Activated T-helper 2 cell treated with anti-CD3 and anti-CD28 coated beads, Interferon-gamma antibody, Interleukin-2, Interleukin-4, amounts not matched to agents 10 μg/mL and 5 μg/mL and 100 μg/mL, durations not matched to agents 14 hours and 24 hours and 36 hours (primary cell): ENCODE measurements at regions not wholly inside any gene's neighbourhood (a gene's known extent, or its start where the extent isn't known, plus 50 kb on each side); places are given as distances from the start of the nearest gene placed in this dataset.
"Not testable (repeated sequence)": the region's sequence is repeated elsewhere in the genome, so short reads cannot be mapped to it uniquely, and the experiment has no call there.

Experiments used
- DNase-seq: peaks from one replicate; pipeline ENCODE4 v3.0.0; 2021; ENCODE audit warnings: low spot score
- H3K27ac Mint-ChIP-seq: one replicate; pipeline ENCODE4 v1.8.0; 2021; ENCODE audit warnings: mixed read lengths
- H3K27me3 Mint-ChIP-seq: one replicate; pipeline ENCODE4 v1.8.0; 2021; ENCODE audit warnings: low read depth, mixed read lengths
- H3K36me3 Mint-ChIP-seq: one replicate; pipeline ENCODE4 v1.8.0; 2021; ENCODE audit warnings: low read depth, mixed read lengths
- H3K4me1 Mint-ChIP-seq: one replicate; pipeline ENCODE4 v1.8.0; 2021; ENCODE audit warnings: low read depth, mixed read lengths
- H3K4me3 Mint-ChIP-seq: one replicate; pipeline ENCODE4 v1.8.0; 2021; ENCODE audit warnings: low read depth, mild to moderate bottlenecking, moderate library complexity, mixed read lengths
- H3K9me3 Mint-ChIP-seq: one replicate; pipeline ENCODE4 v1.8.0; 2021; ENCODE audit warnings: mixed read lengths
- intact Hi-C: fragments of 100-400 bp; cut with micrococcal nuclease; formaldehyde crosslinking; loops from one replicate; pipeline ENCODE4 v1.15.1; 2023

DNA sequence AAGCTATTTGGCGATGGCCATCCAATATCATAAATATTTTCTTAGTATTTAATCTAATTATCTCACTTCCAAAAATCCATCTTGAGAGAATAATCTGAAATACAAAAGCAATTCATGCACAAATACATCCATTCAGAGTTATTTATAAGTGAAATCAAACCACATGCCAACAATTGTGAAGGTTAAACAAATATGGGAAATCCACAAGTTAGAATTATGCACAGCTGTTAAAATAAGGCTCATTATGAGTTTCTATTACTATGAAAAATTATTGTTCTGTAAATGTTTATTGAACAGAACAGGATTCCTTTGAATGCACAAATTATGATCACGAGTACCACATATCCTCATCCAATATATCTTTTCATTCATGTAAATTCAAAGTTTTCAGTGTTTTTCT lies 267.7 kb downstream of the PLOD2 start:
- Mint-ChIP-seq H3K27me3 (no peaks in the 10 kb centered on the region), H3K36me3 (no peaks in the 10 kb centered on the region), H3K4me1 (no peaks in the 10 kb centered on the region), H3K27ac (no peak overlapping the region), H3K4me3 (no peak overlapping the region), H3K9me3 (no peaks in the 10 kb centered on the region)
- intact Hi-C loops, result no loop called here
- no peak for DNase-seq

DNA sequence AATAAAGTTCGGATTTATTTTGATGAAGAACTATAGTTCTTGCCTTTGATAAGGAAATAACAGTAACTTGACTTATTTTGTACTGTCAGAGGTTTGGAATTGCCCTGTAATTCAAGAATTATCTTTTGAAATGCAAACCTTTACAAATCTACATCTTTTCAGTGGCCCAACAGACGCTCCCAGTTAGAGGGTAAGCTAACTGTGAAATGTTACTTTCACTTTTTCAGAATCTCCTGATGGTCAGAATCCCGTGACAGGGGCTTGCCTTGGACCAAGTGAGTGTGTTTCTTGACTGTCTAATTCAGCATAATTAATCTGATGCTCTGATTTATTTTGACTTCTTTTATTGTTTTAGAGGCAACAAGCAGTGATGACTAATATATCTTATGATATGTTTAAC lies 262.5 kb downstream of the PLOD2 start:
- H3K4me1 Mint-ChIP-seq, result no peaks in the 10 kb centered on the region

DNA sequence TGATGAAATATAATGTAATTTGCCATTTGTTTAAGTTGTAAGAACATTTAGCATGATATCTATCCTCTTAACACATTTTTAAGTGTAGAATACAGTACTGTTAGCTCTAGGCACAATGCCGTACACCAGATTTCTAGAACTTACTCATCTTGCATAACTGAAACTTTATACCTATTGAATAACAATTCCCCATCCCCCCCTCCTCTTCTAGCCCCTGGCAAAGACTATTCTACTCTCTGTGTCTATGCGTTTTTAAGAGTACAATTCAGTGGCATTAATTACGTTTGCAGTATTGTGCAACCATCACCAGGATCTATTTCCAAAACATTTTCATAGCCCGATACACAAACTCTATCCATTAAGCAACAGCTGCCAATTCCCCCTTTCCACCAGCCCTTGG lies 261.7 kb downstream of the PLOD2 start:
- Mint-ChIP-seq H3K9me3 (no peaks in the 10 kb centered on the region), H3K27ac (no peak overlapping the region), H3K36me3 (no peaks in the 10 kb centered on the region), H3K4me3 (no peak overlapping the region), H3K27me3 (no peaks in the 10 kb centered on the region), H3K4me1 (no peaks in the 10 kb centered on the region)
- intact Hi-C loops, result no loop called here
- DNase-seq, result no peak

More for the DNA sequence above, 262.5 kb downstream of the PLOD2 start:
- H3K27me3 Mint-ChIP-seq, result no peaks in the 10 kb centered on the region
- no peaks in the 10 kb centered on the region for H3K36me3 Mint-ChIP-seq
- intact Hi-C loops, result no loop called here
- H3K4me3 Mint-ChIP-seq, result no peak overlapping the region
- no peaks in the 10 kb centered on the region for H3K9me3 Mint-ChIP-seq
- no peak for DNase-seq
- H3K27ac Mint-ChIP-seq, result no peak overlapping the region

DNA sequence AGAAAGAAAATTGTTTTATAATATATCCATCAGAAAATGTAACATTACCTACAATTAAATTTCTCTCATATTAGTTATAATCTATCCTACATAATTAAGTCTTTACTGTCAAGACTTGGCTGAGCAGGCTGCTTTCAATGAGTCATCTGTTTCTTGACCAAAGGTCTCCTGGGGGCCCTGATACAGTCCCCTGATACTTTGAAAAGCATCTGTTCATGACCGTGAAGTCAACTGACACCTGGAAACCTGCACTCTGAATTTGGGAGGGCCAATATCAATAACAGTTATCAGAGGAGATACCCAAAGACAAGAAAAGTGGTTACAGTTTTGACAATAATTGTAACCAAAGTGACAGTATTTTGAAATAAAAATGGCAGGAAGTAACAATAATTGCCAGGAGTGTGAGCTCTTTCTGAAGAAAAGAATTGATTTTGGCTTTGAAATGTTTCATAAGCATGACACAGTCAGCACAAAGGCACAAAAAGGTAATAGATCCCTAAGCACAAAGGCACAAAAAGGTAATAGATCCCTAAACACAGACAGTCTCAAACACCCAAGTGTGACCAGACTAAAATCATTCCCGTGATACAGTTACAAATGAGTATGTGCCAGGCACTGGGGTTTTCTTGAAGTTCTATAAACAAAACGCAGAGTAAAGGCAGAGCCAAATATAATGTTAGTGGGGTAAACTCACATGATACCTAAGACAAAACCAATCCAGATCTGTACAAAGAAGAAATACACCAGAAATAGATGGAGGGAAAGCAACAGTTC lies 260.7 kb downstream of the PLOD2 start:
- Mint-ChIP-seq H3K9me3 (no peaks in the 10 kb centered on the region), H3K36me3 (no peaks in the 10 kb centered on the region), H3K27ac (no peak overlapping the region), H3K4me1 (no peaks in the 10 kb centered on the region), H3K4me3 (no peak overlapping the region), H3K27me3 (no peaks in the 10 kb centered on the region)
- DNase-seq, result no peak
- intact Hi-C loops, result no loop called here

DNA sequence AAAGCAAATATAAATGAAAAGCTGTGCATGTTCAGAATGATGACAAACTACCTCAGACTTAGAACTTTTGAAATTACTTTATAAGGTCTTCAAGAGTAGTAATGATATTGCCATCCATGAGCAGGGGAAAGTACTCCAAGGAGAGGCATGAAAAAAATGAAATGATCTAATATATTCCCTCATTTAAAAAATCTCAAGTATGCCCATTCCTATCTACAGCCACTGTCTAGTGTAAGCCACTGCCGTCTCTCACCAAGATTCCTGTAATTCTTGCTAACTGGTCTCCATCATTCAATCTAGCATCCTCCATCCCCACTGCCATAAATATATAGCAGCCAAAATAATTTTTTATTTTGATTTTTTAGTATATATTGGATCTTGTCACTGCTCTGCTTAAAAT lies 258.8 kb downstream of the PLOD2 start:
- no peak overlapping the region for H3K4me3 Mint-ChIP-seq
- H3K36me3 Mint-ChIP-seq, result no peaks in the 10 kb centered on the region
- H3K9me3 Mint-ChIP-seq, result no peaks in the 10 kb centered on the region
- no peak overlapping the region for H3K27ac Mint-ChIP-seq
- no peaks in the 10 kb centered on the region for H3K27me3 Mint-ChIP-seq
- DNase-seq, result no peak
- intact Hi-C loops, result no loop called here
- H3K4me1 Mint-ChIP-seq, result no peaks in the 10 kb centered on the region

DNA sequence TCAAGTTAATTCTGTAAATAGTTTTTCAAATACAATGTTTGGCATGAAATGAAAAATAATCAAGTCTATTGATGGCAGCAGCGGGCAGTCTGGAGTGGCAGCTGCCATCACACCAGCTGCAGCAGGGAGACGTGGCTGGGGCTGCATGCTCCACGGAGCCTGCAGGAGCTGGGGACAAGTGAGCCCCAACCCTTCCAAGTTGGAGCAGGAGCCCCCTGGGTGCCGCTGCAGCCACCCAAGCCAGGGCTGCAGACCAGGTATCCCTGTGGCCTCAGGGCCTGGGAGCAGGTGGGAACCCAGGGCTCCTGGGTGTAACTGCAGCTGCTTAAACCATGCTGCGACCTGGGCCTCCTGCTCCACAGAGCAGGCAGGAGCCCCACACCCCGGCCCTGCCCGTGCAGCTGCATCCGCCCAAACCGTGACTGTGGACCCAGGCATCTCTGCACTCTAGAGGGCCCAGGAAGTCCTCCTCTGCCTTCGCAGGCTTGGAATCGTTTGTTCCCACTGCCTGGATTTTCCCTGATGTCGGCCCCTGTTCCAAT lies 257.4 kb downstream of the PLOD2 start:
- Mint-ChIP-seq H3K4me1 (no peaks in the 10 kb centered on the region), H3K4me3 (no peak overlapping the region)

DNA sequence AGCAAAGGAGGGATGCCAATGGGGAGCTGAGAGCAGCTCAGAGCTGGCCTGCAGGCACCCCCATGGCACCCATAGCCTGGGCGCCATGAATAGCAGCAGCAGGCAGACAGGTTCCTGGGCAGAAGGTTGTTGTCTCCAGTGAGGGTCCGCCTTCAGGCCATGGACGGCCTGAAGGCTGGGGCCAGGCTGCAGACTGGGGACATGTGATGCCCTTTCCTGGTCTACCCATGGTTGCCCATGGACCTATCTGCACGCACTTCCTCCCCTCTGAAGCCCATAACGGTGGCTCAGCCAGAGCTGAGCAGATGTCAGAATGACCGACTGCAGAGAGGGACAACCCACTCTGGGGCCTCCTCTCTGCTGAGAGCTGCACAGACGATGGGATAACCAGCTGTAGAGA lies 256.8 kb downstream of the PLOD2 start:
- intact Hi-C loops, result no loop called here
- Mint-ChIP-seq H3K4me3 (no peak overlapping the region), H3K4me1 (no peaks in the 10 kb centered on the region), H3K36me3 (no peaks in the 10 kb centered on the region), H3K9me3 (no peaks in the 10 kb centered on the region), H3K27ac (no peak overlapping the region), H3K27me3 (no peaks in the 10 kb centered on the region)
- no peak for DNase-seq

More for the DNA sequence above, 257.4 kb downstream of the PLOD2 start:
- no peak for DNase-seq
- intact Hi-C loops, result no loop called here
- no peaks in the 10 kb centered on the region for H3K36me3 Mint-ChIP-seq
- no peak overlapping the region for H3K27ac Mint-ChIP-seq
- H3K9me3 Mint-ChIP-seq, result no peaks in the 10 kb centered on the region
- no peaks in the 10 kb centered on the region for H3K27me3 Mint-ChIP-seq

DNA sequence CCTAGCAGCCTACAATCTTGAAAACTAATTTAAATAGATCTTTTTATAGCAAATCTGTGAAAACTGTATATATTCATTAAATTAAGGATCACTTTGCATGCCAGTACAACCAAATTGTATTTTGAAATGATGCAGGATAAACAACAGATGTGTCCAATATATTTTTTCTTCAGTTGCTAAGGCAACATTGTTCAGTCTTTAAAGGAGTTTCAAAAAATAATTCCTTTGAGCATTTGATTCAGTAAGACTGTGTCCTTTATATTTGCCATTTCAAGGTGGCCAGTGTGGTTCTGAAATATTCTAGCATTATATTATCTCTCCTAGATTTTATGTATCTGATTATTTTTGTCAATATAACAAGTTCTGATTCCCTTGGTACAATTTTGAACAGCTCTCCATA lies 254.7 kb downstream of the PLOD2 start:
- intact Hi-C loops, result no loop called here
- Mint-ChIP-seq H3K4me3 (no peak overlapping the region), H3K9me3 (no peaks in the 10 kb centered on the region), H3K27ac (no peak overlapping the region), H3K4me1 (no peaks in the 10 kb centered on the region), H3K36me3 (no peaks in the 10 kb centered on the region), H3K27me3 (no peaks in the 10 kb centered on the region)
- DNase-seq, result no peak

DNA sequence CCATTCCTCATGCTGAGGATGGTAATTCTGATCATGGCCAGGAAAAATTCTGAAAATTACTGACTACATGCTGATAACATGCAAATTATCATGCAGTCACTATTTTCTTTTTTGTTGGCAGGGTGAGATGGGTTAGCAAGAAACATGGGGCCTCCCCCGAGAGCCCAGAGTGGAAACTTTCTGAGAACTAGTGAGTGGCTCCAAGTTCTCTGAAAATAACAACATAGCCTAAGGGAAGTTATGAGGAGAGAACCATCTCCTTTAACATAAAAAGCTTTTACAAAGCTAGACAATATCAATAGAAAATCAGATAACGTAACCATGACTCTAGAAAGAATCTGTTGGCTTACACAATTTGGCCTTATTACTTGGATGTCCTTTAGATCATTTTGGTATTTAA lies 254.2 kb downstream of the PLOD2 start:
- Mint-ChIP-seq H3K27me3 (no peaks in the 10 kb centered on the region), H3K4me1 (no peaks in the 10 kb centered on the region), H3K4me3 (no peak overlapping the region), H3K27ac (no peak overlapping the region), H3K9me3 (no peaks in the 10 kb centered on the region), H3K36me3 (no peaks in the 10 kb centered on the region)
- no peak for DNase-seq
- intact Hi-C loops, result no loop called here

DNA sequence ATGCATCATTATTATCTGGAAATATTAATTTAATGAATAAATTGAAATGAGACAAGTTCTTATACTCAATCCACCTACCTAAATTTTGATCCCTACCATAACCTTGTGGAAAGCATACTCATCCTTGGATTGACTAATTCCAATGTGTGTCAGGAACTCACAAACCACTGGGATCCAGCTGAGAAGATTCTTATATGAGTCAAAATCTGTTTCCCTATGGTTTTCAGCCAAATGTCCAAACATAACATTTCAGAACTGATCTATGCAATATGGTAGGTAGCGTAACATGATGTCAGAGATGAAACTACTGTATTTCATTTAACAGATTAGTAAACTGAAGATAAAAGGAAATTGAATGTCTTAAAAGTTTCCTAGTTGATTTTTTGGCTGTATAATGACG lies 250.0 kb downstream of the PLOD2 start:
- no peaks in the 10 kb centered on the region for H3K4me1 Mint-ChIP-seq
- H3K4me3 Mint-ChIP-seq, result no peak overlapping the region
- no peak for DNase-seq
- no peaks in the 10 kb centered on the region for H3K36me3 Mint-ChIP-seq
- peaks cover 4% of the 10 kb centered on the region for H3K9me3 Mint-ChIP-seq
- no peaks in the 10 kb centered on the region for H3K27me3 Mint-ChIP-seq
- H3K27ac Mint-ChIP-seq, result no peak overlapping the region
- intact Hi-C loops, result no loop called here

DNA sequence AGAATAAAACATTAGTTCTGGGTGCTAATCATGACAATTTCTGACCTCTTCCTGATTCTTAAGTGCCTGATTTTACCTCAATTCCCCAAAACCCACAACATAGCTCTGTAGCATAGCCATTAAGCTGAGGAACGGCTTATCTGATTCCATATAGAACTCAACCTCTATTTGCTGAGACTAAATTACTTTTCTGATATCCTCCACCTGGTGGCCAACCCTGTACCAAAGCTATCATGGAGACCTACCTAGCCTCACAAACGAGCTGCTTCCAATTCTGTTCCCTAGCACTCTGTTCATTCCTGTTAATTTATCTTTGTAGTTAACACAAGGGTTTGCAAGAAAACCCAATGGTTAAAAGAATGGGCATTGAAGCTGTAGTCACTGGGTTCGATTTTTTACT lies 245.2 kb downstream of the PLOD2 start:
- H3K27ac Mint-ChIP-seq, result no peak overlapping the region
- H3K9me3 Mint-ChIP-seq, result peaks cover 14% of the 10 kb centered on the region
- H3K4me1 Mint-ChIP-seq, result no peaks in the 10 kb centered on the region
- no peak for DNase-seq
- intact Hi-C loops, result no loop called here
- H3K36me3 Mint-ChIP-seq, result no peaks in the 10 kb centered on the region
- H3K27me3 Mint-ChIP-seq, result no peaks in the 10 kb centered on the region
- no peak overlapping the region for H3K4me3 Mint-ChIP-seq

DNA sequence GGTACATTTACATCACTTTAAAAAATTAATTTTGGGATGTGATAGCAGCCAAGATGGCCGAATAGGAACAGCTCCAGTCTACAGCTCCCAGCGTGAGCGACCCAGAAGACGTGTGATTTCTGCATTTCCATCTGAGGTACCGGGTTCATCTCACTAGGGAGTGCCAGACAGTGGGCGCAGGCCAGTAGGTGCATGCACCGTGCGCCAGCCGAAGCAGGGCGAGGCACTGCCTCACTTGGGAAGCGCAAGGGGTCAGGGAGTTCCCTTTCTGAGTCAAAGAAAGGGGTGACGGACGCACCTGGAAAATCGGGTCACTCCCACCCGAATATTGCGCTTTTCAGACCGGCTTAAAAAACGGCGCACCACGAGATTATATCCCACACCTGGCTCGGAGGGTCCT lies 233.2 kb downstream of the PLOD2 start:
- H3K36me3 Mint-ChIP-seq, H3K4me3 Mint-ChIP-seq, intact Hi-C loops, H3K27me3 Mint-ChIP-seq, H3K4me1 Mint-ChIP-seq, H3K27ac Mint-ChIP-seq, DNase-seq: not testable (repeated sequence)
- H3K9me3 Mint-ChIP-seq, result peaks cover 13% of the 10 kb centered on the region

DNA sequence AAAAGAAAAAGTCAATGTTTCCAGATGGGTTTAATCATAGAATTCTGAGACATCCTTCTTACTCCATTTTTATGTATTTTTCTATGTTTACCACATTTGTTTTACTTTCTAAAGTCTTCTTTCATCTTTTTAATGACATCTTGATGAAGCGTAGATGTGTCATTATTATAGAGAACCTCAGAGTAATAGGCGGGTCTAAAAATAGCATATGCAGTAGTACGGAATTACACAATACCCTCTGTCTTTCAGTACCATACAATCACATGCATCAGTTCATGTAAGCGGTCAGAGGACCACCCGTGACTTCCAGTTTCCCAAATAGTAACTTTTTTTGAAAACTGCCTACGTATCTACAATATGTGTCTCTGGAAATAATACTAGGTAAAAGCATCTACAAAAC lies 224.0 kb downstream of the PLOD2 start:
- Mint-ChIP-seq H3K27ac (no peak overlapping the region), H3K36me3 (no peaks in the 10 kb centered on the region), H3K4me1 (no peaks in the 10 kb centered on the region), H3K4me3 (no peak overlapping the region), H3K9me3 (peaks cover 11% of the 10 kb centered on the region), H3K27me3 (no peaks in the 10 kb centered on the region)
- DNase-seq, result no peak
- intact Hi-C loops, result no loop called here

DNA sequence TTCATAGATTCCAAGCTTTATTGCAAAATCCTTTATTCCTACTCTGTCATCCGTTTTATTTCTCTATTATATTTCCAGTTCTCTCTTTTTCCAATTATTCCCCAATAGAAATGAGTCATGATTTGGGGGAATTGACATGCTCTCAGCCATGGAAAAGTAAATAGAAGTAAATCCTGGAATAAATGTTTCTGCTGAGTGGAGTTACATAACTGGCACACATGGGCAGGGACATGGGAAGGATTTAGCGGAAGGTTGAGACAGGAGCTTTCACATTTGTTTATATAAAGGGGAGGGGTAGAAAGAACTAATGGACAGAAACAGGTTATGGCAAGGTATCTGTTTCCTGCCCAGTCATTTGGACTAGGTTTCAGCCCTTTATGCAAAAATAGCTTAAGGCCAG lies 221.6 kb downstream of the PLOD2 start:
- DNase-seq, result no peak
- intact Hi-C loops, result no loop called here
- H3K4me1 Mint-ChIP-seq, result no peaks in the 10 kb centered on the region
- no peaks in the 10 kb centered on the region for H3K27me3 Mint-ChIP-seq
- no peak overlapping the region for H3K4me3 Mint-ChIP-seq
- H3K9me3 Mint-ChIP-seq, result peaks cover 8% of the 10 kb centered on the region
- H3K36me3 Mint-ChIP-seq, result no peaks in the 10 kb centered on the region
- H3K27ac Mint-ChIP-seq, result no peak overlapping the region
